ENCODE measurements at regions not wholly inside any gene's neighbourhood (a gene's known extent, or its start where the extent isn't known, plus 50 kb on each side); places are given as distances from the start of the nearest gene placed in this dataset.
"Not testable (repeated sequence)": the region's sequence is repeated elsewhere in the genome, so short reads cannot be mapped to it uniquely, and the experiment has no call there.

DNA sequence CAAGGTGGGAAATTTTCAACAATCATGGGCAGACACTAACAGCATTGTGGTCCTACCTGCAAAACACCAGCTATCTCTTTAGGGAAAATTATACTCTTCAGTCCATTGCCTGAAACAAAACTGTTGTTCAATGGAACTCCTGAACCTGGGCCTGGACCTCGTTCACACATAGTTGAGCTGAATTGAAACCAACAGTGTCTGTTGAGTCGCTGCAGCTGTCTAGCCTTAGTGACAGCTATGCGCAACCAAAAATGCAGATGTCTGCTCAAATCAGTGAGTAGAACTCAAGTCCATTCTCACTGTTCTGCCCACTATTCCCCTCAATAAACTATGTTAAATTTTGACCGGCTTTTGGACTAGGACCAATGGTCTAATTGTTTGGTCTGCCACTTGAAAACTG, 286.2 kb downstream of the TFAP2A start:
- DNase-seq (ENCODE audit: low spot score) = no peak

GRCh38 chr6:10122164-10122563, 292.7 kb downstream of the TFAP2A start:
- DNase-seq (ENCODE audit: low spot score) = no peak

GRCh38 chr6:10112871-10113549, 301.9 kb downstream of the TFAP2A start:
- DNase-seq (ENCODE audit: low spot score) = no peak

DNA sequence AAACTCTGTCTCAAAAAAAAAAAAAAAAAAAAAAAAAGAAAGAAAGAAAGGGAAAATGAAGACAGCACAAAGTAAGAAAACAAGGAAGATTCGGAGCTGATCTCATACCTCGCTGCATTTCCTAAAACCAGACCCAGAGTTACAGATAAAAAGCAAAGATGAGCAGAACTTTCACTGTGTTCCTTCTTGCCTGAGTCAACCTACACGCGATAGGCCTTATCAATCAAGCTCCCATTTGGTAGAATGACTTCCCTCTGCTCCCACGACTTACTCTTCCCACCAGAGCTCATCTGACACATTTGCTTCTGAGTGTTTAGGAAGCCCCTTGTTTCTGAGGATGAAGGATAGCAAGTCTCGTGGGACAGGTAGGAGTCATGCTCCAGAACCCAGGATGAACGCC, 302.9 kb downstream of the TFAP2A start:
- DNase-seq (ENCODE audit: low spot score) = no peak

DNA sequence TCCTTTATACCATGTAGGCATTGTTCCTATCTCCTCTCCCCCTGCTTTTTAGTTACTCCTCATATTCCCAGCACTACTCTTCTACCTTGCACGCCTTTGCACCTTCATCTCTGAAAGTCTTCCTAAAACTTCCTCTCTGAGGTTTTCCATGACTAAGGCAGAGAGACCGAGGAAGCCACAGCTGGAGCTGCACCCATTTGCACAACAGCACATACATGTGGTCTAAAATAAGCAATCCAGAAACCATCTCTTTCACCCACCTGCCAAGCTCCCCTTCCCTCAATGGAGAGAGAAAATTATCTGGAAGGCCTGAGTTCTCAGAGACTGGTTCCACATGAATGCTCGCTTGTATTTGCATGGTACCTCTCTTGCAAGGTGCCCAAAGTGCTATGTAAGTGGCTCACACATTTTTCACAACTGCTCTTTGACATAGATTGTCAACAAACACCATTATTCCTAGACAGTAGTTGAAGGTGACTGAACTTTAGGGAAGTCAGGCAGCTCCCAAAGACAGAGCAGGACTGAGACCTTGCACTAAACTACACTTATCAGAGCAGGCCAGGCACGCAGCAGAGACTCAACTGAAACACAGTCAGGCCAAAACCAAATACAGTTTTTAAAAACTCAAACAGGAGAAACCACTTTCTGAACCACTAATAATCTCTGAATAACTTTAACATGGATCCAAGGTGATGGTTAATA, 313.2 kb downstream of the TFAP2A start:
- no peak for DNase-seq (ENCODE audit: low spot score)

DNA sequence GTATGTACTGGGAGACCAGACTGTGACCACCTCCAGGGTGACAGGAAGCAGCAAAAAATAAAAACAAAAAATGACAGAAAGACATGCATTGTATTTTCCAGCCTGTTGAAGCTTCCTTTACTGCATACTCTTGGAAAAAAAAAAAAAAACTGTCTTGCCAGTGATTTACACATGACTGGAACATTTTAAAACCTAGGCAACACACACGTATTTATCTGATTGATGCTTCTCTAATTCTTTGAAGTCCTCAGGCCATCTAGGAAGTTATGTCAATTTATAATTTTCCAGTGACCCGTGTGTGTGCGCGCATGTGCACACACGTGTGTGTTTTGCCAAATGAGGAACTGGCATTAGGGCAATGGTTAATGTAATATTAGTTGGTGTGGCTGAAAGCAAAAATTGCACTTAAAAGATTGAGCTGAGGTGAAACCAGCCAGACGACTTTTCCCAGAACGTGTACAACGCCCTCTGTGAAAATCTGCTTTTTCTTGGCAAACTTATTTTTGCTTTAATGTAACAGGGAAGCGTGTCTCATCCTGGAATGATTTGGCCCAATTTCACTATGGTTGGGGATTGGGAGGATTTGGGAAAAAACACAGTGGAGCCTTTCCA, 315.2 kb downstream of the TFAP2A start:
- no peak for DNase-seq (ENCODE audit: low spot score)

GRCh38 chr6:10098756-10099528, 315.9 kb downstream of the TFAP2A start:
- no peak for DNase-seq (ENCODE audit: low spot score)

GRCh38 chr6:10093282-10093681, 321.6 kb downstream of the TFAP2A start:
- no peak for DNase-seq (ENCODE audit: low spot score)

GRCh38 chr6:10084111-10084986, 330.5 kb downstream of the TFAP2A start:
- no peak for DNase-seq (ENCODE audit: low spot score)

- no peak for DNase-seq (ENCODE audit: low spot score)
Observed at GRCh38 chr6:10082385-10082784, 332.5 kb downstream of the TFAP2A start.

DNA sequence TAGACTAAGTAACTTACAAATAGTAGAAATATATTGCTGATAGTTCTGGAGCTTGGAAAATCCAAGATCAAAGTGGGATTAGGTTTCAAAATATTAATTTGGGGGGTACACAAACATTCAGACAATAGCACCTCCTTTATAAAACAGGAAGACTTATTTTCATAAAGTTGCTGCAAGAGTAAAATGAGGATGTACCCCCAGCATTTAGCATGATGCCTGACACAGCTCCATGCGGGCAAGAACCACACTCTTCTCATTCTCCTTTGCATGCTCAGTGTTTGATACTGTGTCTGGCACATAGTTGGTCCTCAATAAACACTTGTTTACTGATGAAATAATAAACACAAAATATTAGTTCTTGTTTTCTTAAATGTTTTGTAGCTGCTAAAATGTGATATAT, 332.9 kb downstream of the TFAP2A start:
- DNase-seq (ENCODE audit: low spot score) = no peak

- no peak for DNase-seq (ENCODE audit: low spot score)
Observed at GRCh38 chr6:10081075-10081474, 333.8 kb downstream of the TFAP2A start.

DNA sequence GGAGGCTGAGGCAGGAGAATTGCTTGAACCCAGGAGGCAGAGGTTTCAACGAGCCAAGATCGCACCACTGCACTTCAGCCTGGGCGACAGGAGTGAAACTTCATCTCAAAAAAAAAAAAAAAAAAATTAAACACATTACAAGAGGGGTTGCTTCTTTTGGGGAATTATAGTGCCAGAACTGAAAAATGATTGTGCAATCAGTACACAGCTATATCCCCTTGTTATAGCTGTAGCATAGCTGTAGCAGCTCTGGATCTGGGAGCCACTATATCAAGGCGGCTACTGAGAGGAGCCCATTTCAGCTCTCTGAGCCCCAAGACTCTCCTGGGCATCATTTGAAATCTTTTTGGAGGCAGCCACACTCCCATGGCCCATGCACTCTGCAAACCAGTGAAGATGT, 334.3 kb downstream of the TFAP2A start:
- no peak for DNase-seq (ENCODE audit: low spot score)

DNA sequence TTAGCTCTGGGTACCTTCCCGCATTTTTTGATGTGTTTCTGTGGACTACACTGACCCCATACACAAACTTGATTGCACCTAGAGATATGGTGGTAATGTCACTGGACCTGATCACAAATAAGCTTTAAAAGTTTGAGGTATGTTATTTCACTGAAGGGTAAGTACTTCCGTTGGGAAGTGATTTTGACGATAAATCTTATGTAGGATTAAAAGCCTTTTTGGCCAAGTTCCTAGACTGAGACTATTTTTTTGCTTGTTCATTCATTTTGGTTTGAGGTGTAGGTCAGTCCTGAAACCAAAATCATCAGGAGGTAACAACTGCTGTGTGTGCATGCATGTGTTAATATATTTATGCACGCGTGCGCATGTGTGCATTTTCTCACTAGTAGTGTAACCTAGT, 336.3 kb downstream of the TFAP2A start:
- DNase-seq (ENCODE audit: low spot score) = no peak

- not testable (repeated sequence) for DNase-seq (ENCODE audit: low spot score)
Observed at GRCh38 chr6:10074726-10075125, 340.1 kb downstream of the TFAP2A start.

DNA sequence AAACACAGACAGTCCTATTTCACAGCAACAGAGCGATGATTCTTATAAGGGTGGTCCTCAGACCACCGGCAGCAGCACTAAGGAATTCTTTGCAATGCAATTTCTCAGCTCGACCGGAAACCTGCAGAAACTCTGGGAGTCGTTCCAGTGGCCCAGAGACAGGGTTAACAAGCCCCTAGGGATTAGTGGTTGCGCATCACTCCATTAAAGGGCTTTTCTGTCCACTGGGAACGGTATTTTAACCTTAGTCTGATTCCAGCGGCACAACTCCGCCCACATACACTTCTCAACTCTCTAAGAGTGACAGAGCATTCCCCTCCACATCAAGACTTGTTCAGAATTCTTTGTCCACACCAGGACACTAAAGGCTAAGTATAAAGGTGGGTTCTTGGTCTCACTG, 341.5 kb downstream of the TFAP2A start:
- DNase-seq (ENCODE audit: low spot score) = no peak

GRCh38 chr6:10071631-10072220, 343.1 kb downstream of the TFAP2A start:
- no peak for DNase-seq (ENCODE audit: low spot score)

- DNase-seq (ENCODE audit: low spot score) = no peak
Observed at GRCh38 chr6:10060004-10060403, 354.9 kb downstream of the TFAP2A start.

DNA sequence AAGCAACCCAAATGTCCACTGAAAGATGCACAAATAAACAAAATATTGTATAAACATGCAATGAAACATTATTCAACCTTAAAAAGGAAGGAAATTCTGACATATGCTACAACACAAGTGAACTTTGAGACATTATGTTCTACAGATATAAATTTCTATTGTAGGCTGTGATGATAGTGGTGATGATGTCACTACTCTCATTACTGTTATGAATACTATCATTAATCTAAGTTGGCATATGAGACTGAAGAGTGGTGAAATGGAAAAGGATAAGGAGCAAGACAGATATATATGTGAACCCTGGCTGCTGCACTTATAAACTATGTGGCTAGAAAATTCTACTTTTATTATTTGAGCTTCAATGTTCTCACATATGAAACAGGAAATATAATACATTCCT, 360.2 kb downstream of the TFAP2A start:
- no peak for DNase-seq (ENCODE audit: low spot score)

GRCh38 chr6:10051283-10051682, 363.6 kb downstream of the TFAP2A start:
- no peak for DNase-seq (ENCODE audit: low spot score)
